ENCODE measurements at regions not wholly inside any gene's neighbourhood (a gene's known extent, or its start where the extent isn't known, plus 50 kb on each side); places are given as distances from the start of the nearest gene placed in this dataset.
"Not testable (repeated sequence)": the region's sequence is repeated elsewhere in the genome, so short reads cannot be mapped to it uniquely, and the experiment has no call there.

- H3K4me1 Mint-ChIP-seq, result no peaks in the 10 kb centered on the region
- no peak overlapping the region for H3K27ac Mint-ChIP-seq
- ATAC-seq (ENCODE audit: low read depth in 2 of 2) (no peak), DNase-seq (no peak)
- no peak overlapping the region for H3K4me3 Mint-ChIP-seq
- no peaks in the 10 kb centered on the region for H3K9me3 Mint-ChIP-seq
- peaks cover 0 to 11% (median 5%) of the 10 kb centered on the region in 3 donors for H3K27me3 Mint-ChIP-seq
- no peaks in the 10 kb centered on the region for H3K36me3 Mint-ChIP-seq
Measured at GRCh38 chr17:34011599-34011998, 243.5 kb upstream of the CCL2 start.

GRCh38 chr17:34012709-34013375 is 242.2 kb upstream of the CCL2 start:
- Mint-ChIP-seq H3K9me3 (no peaks in the 10 kb centered on the region), H3K4me1 (no peaks in the 10 kb centered on the region), H3K4me3 (no peak overlapping the region), H3K27ac (no peak overlapping the region), H3K27me3 (peaks cover 0 to 10% (median 2%) of the 10 kb centered on the region in 3 donors), H3K36me3 (no peaks in the 10 kb centered on the region)
- ATAC-seq (ENCODE audit: low read depth in 2 of 2) (no peak), DNase-seq (no peak)

- Mint-ChIP-seq H3K9me3 (no peaks in the 10 kb centered on the region), H3K4me3 (no peak overlapping the region), H3K4me1 (no peaks in the 10 kb centered on the region), H3K27ac (no peak overlapping the region), H3K27me3 (peaks cover 0 to 10% (median 0%) of the 10 kb centered on the region in 3 donors), H3K36me3 (no peaks in the 10 kb centered on the region)
- ATAC-seq (ENCODE audit: low read depth in 2 of 2) (no peak), DNase-seq (no peak)
Measured at GRCh38 chr17:34015253-34015652, 239.8 kb upstream of the CCL2 start.

GRCh38 chr17:34024386-34024785 is 230.7 kb upstream of the CCL2 start:
- no peak overlapping the region for H3K4me3 Mint-ChIP-seq
- H3K27me3 Mint-ChIP-seq, result peaks cover 4 to 32% (median 26%) of the 10 kb centered on the region in 3 donors
- no peak for DNase-seq
- no peak for ATAC-seq (ENCODE audit: low read depth in 2 of 2)
- no peaks in the 10 kb centered on the region for H3K36me3 Mint-ChIP-seq
- H3K9me3 Mint-ChIP-seq, result peaks cover 0 to 5% (median 0%) of the 10 kb centered on the region in 7 donors
- no peak overlapping the region for H3K27ac Mint-ChIP-seq
- no peaks in the 10 kb centered on the region for H3K4me1 Mint-ChIP-seq

GRCh38 chr17:34024806-34025551 is 230.1 kb upstream of the CCL2 start:
- H3K9me3 Mint-ChIP-seq, result peaks cover 0 to 5% (median 0%) of the 10 kb centered on the region in 7 donors
- peak overlapping the region in 2 of 6 donors; percentile 2 to 50 for H3K27ac Mint-ChIP-seq
- H3K4me3 Mint-ChIP-seq, result no peak overlapping the region
- no peaks in the 10 kb centered on the region for H3K4me1 Mint-ChIP-seq
- no peak for ATAC-seq (ENCODE audit: low read depth in 2 of 2)
- H3K36me3 Mint-ChIP-seq, result no peaks in the 10 kb centered on the region
- peaks cover 7 to 33% (median 31%) of the 10 kb centered on the region in 3 donors for H3K27me3 Mint-ChIP-seq
- DNase-seq, result no peak

GRCh38 chr17:34030601-34031000 is 224.5 kb upstream of the CCL2 start:
- H3K4me3 Mint-ChIP-seq; H3K27ac Mint-ChIP-seq; ATAC-seq (ENCODE audit: low read depth in 2 of 2); H3K4me1 Mint-ChIP-seq; DNase-seq; H3K36me3 Mint-ChIP-seq: not testable (repeated sequence)
- H3K27me3 Mint-ChIP-seq, result peaks cover 3 to 19% (median 17%) of the 10 kb centered on the region in 3 donors
- peaks cover 0 to 37% (median 25%) of the 10 kb centered on the region in 7 donors for H3K9me3 Mint-ChIP-seq

GRCh38 chr17:34032305-34032704 is 222.8 kb upstream of the CCL2 start:
- not testable (repeated sequence) for H3K4me1 Mint-ChIP-seq; H3K4me3 Mint-ChIP-seq; ATAC-seq (ENCODE audit: low read depth in 2 of 2); H3K27ac Mint-ChIP-seq; DNase-seq; H3K36me3 Mint-ChIP-seq
- H3K27me3 Mint-ChIP-seq, result peaks cover 3 to 17% (median 16%) of the 10 kb centered on the region in 3 donors
- peaks cover 0 to 41% (median 25%) of the 10 kb centered on the region in 7 donors for H3K9me3 Mint-ChIP-seq

- H3K36me3 Mint-ChIP-seq; H3K4me3 Mint-ChIP-seq; H3K4me1 Mint-ChIP-seq; DNase-seq; ATAC-seq (ENCODE audit: low read depth in 2 of 2): not testable (repeated sequence)
- Mint-ChIP-seq H3K27ac (peak overlapping the region in 1 of 6 donors; percentile 34), H3K27me3 (peaks cover 9 to 23% (median 17%) of the 10 kb centered on the region in 3 donors), H3K9me3 (peaks cover 4 to 14% (median 8%) of the 10 kb centered on the region in 7 donors)
Measured at GRCh38 chr17:34038786-34039185, 216.3 kb upstream of the CCL2 start.

GRCh38 chr17:34039213-34039612 is 215.9 kb upstream of the CCL2 start:
- not testable (repeated sequence) for DNase-seq; ATAC-seq (ENCODE audit: low read depth in 2 of 2); H3K4me1 Mint-ChIP-seq; H3K36me3 Mint-ChIP-seq; H3K4me3 Mint-ChIP-seq; H3K27ac Mint-ChIP-seq
- Mint-ChIP-seq H3K9me3 (peaks cover 4 to 13% (median 8%) of the 10 kb centered on the region in 7 donors), H3K27me3 (peaks cover 9 to 23% (median 17%) of the 10 kb centered on the region in 3 donors)

- H3K36me3 Mint-ChIP-seq, H3K4me1 Mint-ChIP-seq, H3K9me3 Mint-ChIP-seq, H3K27ac Mint-ChIP-seq: not testable (repeated sequence)
- peaks cover 9 to 23% (median 17%) of the 10 kb centered on the region in 3 donors for H3K27me3 Mint-ChIP-seq
- DNase-seq (peak; percentile 14), ATAC-seq (ENCODE audit: low read depth in 2 of 2) (peak; percentile 88 to 98)
- peak overlapping the region in 1 of 8 donors; percentile 53 for H3K4me3 Mint-ChIP-seq
Measured at GRCh38 chr17:34039759-34040555, 215.1 kb upstream of the CCL2 start.

GRCh38 chr17:34045990-34046389 is 209.1 kb upstream of the CCL2 start:
- no peak for ATAC-seq (ENCODE audit: low read depth in 2 of 2)
- H3K27ac Mint-ChIP-seq, result no peak overlapping the region
- no peaks in the 10 kb centered on the region for H3K36me3 Mint-ChIP-seq
- peaks cover 0 to 13% (median 4%) of the 10 kb centered on the region in 7 donors for H3K9me3 Mint-ChIP-seq
- H3K4me1 Mint-ChIP-seq, result no peaks in the 10 kb centered on the region
- no peak overlapping the region for H3K4me3 Mint-ChIP-seq
- H3K27me3 Mint-ChIP-seq, result peaks cover 11 to 23% (median 13%) of the 10 kb centered on the region in 3 donors
- DNase-seq, result no peak

GRCh38 chr17:34051046-34051445 is 204.0 kb upstream of the CCL2 start:
- Mint-ChIP-seq H3K27ac (no peak overlapping the region), H3K4me1 (no peaks in the 10 kb centered on the region), H3K27me3 (peaks cover 15 to 52% (median 25%) of the 10 kb centered on the region in 3 donors), H3K36me3 (no peaks in the 10 kb centered on the region), H3K4me3 (no peak overlapping the region), H3K9me3 (peaks cover under 1 to 8% (median 3%) of the 10 kb centered on the region in 7 donors)
- ATAC-seq (ENCODE audit: low read depth in 2 of 2), result no peak
- DNase-seq, result no peak

GRCh38 chr17:34054495-34054894 is 200.6 kb upstream of the CCL2 start:
- ATAC-seq (ENCODE audit: low read depth in 2 of 2), result no peak
- no peaks in the 10 kb centered on the region for H3K4me1 Mint-ChIP-seq
- H3K9me3 Mint-ChIP-seq, result peaks cover 0 to 21% (median 6%) of the 10 kb centered on the region in 7 donors
- H3K36me3 Mint-ChIP-seq, result no peaks in the 10 kb centered on the region
- H3K27me3 Mint-ChIP-seq, result peaks cover 21 to 44% (median 31%) of the 10 kb centered on the region in 3 donors
- no peak overlapping the region for H3K27ac Mint-ChIP-seq
- no peak overlapping the region for H3K4me3 Mint-ChIP-seq
- no peak for DNase-seq
